ENCODE measurements at regions not wholly inside any gene's neighbourhood (a gene's known extent, or its start where the extent isn't known, plus 50 kb on each side); places are given as distances from the start of the nearest gene placed in this dataset.

DNA sequence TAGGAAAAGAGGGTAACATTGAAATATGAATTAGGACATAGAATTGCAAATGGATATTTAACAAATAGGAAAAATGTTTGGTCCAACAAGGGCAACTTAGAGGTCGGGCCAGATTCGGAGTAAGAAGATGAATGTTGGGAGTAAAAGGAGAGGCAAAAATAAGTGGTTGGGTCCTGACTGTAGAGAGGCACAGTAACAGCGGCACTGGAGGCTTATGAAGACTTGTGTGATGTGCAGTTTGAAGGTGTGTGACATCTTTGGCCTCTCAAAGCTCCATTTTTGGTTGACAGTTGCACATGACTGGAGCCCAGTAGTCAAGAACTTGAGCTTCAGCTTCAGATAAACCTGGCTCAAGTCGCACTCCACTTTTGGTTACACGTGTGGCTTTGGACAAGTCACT, 109.9 kb upstream of the PAXBP1 start:
- in situ Hi-C loops (cut with HindIII; ENCODE audit: low sequenced_read_pairs) = no loop called here

DNA sequence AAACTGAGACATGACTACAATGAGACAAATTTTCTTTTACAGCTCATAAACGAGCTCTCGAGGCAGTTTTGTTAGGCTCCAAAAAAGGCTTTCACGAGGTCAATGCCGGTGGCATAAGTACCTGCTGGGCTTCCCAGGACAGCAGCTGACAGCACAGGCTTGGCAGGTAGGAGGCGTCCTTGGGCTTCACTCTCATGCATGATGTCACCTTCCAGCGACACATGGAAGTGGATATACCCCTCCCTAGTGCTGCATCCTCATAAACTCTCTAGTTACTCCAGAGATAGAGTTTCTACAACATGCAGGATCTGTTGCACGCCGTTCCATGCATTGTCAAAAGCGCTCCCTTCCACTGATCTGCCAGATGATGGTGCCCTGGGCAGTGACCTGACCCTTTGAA, 112.5 kb upstream of the PAXBP1 start:
- in situ Hi-C loops (cut with HindIII; ENCODE audit: low sequenced_read_pairs) = no loop called here

DNA sequence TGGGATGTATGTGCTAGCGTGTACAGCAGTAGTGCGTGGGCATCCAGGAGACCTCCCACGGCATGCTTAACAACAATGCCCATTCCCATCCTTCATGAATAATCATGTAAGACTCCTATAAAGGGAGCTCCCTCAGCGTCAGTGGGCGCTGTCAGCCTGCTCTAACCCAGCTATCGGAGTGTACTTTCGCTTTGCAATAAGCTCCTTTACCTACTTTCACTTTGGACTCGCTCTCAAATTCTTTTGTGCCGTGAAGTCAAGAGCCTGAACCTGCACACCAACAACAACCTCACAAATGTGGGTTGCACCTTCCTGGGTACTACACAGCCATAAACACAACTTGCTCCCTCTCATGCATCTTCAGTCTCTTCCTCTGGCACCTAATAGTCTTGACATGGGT, 114.8 kb upstream of the PAXBP1 start:
- in situ Hi-C loops (cut with HindIII; ENCODE audit: low sequenced_read_pairs) = no loop called here

DNA sequence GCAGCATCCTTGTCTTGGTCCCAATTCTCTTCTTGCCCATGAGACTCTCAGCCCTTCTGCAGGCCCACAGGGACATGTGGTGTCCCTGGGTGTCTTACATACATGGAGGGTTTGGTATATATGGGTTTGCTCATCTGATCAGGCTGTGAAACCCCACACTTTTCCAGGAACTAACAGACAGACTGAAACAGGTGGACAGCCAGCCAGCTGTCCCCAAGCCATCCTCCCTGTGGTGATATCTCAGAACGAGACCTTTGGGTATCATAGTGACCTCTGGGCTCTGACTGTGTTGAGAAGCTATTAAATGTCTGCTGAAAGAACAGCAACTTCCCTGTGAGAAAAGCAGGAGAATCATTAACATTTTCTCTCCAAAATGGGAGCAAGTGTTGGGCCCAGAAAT, 115.5 kb upstream of the PAXBP1 start:
- in situ Hi-C loops (cut with HindIII; ENCODE audit: low sequenced_read_pairs) = no loop called here

DNA sequence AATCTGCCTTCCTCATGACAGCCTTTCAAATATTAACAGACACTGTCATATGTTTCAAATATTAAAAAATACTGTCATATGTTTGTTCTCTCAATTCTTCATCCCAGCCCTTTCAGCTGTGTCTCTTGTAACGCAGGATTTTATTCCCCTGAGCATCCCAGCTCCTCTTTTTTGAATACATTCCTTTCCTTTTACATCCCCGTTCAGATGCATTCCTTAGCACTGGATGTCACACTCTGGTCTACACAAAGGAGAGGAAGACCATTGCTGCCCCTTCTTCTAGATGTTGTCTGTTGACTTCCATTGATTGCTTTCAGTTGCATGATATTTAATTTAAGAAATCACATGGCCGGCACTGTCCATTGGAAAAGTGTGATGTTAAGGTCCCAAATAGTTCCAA, 117.4 kb upstream of the PAXBP1 start:
- in situ Hi-C loops (cut with HindIII; ENCODE audit: low sequenced_read_pairs) = no loop called here

DNA sequence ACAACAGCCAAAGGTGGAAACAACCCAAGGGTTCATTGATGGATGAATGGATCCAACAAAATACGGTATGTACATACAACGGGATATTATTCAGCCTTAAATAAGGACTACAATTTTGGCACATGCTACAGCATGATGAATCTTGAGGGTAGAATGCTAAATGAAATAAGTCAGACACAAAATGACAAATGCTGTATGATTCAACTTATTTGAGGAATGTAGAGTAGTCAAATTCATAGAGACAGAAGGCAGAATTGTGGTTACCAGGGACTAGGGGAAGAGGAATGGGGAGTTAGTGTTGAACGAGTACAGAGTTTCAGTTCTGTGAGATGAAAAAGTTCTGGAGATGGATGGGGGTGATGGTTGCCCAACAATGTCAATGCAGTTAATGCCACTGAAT, 118.0 kb upstream of the PAXBP1 start:
- in situ Hi-C loops (cut with HindIII; ENCODE audit: low sequenced_read_pairs) = no loop called here

DNA sequence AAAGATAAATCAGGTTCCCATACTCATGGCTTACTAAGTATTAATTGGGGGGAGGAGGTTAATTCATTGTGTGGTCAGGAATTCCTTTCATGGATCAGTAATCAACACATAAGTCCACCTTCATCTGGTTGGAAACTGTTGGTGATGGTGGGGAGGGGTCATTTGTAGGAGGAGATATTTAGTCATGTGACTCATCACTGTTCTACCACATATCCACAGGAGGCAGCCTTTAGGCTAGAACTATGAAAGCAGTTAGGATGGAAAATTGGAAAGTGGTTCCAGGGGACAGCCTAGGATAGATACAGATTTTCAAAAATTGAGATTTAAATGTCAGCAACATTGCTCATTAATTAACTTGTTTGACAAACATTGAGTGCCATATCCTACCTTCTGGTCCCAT, 122.8 kb upstream of the PAXBP1 start:
- in situ Hi-C loops (cut with HindIII; ENCODE audit: low sequenced_read_pairs) = no loop called here

DNA sequence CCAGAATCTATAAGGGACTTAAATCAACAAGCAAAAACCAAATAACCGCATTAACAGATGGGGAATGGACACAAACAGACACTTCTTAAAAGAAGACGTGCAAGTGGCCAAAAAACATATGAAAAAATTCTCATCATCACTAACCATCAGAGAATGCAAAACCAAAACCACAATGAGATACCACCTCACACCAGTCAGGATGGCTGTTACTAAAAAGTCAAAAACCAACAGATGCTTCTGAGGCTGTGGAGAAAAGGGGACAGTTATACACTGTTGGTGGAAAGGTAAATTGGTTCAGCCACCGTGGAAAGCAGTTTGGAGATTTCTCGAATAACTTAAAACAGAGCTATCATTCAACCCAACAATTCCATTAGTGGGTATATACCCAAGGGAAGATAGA, 124.9 kb upstream of the OLIG2 start:
- in situ Hi-C loops (cut with HindIII; ENCODE audit: low sequenced_read_pairs) = no loop called here

DNA sequence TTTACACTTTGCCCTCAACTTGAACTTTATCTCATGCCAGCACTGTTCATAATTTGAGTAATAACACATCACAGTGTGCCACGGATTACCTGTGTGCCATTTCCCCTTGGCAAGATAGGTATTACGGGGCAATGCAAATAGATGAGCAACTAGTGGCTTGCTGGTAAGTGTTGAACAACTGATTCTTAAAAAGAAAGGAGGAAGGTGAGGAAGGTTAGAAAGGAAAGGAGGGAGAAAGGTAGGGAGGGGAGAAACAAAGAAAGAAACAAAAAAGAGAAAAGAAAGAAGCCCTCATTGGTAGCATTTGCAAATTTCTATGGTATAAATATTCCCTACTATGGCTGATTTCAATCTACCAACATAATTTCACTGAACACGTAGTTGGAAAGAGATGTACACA, 118.2 kb upstream of the OLIG2 start:
- in situ Hi-C loops (cut with HindIII; ENCODE audit: low sequenced_read_pairs) = no loop called here

DNA sequence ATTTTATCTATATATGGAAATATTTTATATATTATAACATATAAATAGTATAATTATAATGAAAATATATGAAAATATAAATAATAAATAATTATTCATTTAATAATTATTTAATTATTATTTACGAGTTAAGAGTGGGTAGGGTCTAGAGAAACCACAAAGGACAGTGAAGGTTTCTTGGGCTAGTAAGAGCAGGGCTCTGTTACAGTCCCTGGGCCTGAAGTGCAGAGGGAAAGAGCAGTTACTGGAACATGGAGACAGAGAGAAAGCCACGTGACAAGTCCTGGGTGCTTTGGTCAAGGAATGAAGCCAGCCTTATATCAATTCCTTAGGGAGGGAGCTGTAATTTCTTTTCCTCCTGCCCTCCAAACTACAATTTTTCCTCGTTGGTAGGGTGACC, 117.2 kb upstream of the OLIG2 start:
- in situ Hi-C loops (cut with HindIII; ENCODE audit: low sequenced_read_pairs) = no loop called here

DNA sequence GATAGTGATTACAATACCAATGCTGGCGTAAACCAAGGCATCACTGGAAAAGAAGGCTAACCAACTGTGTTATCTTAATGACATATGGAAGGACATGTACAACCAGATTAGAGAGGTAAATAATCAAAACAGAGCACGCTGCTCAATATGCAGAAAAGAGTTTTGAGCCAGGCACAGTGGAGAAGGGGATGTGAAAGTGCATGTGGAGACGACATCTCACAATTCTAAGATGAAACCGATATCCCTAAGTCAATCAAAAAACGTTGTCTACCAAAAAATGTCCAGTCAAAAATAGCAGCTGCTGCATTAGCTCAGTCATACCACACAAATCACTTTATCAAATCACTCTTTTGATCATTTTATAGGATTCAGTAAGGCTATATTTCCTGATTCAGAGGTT, 116.3 kb upstream of the OLIG2 start:
- in situ Hi-C loops (cut with HindIII; ENCODE audit: low sequenced_read_pairs) = no loop called here

DNA sequence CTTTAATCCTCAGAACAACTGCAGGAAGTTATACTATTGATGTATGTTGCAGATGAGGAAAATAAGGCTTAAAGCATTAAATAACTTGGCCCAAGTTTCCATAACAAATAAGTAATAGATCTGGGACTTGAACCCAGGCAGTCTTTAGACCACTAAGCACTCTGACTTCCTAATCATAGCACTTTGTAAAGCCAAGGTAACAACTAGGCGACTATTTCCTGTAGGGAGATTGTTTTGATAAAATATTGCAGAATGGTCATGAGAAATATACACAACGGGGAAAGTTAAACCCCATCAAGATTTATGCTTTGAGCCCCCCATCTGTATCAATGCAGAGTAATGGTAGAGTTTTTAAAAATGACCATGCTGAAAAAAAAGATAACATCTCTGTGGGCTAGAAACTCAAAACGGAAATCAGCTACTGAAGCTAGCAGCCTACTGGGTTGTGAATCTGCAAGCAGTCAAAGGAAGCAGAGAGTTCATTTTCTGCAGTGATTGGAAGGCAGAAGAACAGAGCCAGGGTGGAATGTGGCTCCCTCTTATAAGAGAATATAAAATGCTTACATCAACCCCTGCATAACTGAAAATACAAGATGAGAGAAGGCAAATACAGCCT, 111.2 kb upstream of the OLIG2 start:
- in situ Hi-C loops (cut with HindIII; ENCODE audit: low sequenced_read_pairs) = no loop called here

DNA sequence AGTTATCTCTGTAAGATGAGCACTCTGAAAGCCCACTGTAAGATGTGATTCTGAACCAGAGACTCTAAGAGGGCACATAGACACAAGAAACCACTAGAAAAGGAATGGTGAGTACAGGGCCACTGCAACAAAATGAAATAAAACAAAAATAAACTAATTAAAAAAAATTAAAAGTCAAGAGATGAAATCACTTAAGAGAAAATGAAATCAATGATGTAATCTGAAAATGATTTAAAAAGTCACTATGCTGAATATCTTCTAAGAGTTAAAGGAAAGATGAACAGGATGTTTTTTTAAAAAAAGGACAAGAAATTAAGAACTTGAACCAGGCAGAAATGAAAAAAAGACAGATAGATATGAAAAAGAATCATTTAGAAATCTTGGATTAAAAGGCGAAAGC, 110.6 kb upstream of the OLIG2 start:
- in situ Hi-C loops (cut with HindIII; ENCODE audit: low sequenced_read_pairs) = no loop called here

DNA sequence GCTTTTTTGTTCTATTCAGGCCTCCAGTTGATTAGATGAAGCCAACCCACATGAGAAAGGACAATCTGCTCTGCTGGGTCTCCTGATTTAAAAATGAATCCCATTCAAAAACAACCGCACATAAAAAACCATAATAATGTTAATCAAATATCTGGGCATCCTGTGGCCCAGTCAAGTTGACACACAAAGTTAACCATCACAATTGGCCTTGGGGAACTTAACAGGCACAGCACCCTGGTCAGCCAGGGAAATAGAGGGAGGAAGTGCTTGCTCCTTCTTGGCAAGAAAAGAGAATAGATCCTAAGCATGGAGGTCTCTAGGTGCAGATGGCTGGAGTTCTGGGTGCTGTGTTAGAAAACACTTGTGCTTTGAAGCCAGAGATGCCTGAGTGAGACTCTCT, 109.6 kb upstream of the OLIG2 start:
- in situ Hi-C loops (cut with HindIII; ENCODE audit: low sequenced_read_pairs) = no loop called here

DNA sequence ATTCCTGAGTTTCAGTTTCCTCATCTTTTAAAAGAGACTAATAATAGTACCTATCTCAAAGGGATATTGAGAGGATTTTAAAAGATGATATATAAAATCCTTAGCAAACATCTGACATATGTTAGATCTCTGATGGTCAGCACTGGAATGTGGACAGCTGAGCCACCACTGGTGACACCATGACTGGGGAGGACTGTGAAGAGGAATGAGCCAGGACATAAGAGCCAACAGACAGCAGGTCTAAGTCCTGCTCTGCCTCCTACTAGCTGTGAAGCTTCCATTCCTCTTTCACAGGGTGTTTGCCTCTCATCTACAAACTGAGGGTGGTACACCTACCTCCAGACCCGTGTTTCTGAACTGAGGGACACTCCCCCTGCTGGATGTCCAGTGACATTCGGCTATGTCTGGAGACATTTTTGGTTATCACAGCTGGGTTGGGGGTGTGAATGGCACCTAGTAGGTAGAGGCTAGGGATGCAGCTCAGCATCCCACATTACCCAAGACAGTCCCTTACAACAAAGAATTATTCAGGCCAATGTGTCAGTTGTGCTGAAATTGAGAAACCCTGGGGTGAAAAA, 109.1 kb upstream of the OLIG2 start:
- in situ Hi-C loops (cut with HindIII; ENCODE audit: low sequenced_read_pairs) = no loop called here

DNA sequence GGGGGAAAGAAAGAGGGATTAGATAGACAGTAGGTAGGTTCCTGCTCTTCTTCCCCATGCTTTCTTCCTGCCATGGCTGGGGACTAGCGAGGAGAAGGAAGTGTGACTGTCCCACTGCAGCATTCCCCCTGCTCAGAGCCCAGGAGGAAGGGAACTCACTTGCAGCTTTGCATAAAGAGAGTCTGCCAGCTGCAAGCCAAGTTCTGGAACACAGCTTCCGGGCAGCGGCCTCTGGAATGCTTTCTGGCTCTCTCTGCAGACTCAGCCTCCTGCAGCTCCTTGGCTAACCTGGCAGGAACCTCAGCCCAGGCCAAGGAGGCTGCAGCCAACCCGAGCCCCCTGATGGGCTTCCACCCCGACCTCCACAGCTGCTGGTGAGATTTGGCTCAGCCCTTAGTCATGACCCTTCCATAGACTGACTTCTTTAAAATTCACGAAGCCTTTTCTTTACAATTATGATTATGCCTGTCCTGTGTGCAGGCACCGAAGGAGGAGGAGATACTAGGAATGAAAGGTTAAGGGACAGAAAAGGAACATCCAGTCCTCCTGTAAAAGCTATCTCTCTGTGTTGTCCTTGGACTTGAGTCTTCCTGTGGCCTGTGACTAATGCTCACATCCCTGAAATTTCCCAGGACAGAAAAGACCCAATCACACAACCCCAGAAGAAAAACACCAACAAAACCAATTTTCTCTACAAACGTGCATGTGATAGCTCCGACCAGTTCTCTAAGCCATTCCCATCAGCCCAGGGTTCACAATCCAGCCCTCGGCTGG, 108.2 kb upstream of the OLIG2 start:
- in situ Hi-C loops (cut with HindIII; ENCODE audit: low sequenced_read_pairs) = no loop called here

DNA sequence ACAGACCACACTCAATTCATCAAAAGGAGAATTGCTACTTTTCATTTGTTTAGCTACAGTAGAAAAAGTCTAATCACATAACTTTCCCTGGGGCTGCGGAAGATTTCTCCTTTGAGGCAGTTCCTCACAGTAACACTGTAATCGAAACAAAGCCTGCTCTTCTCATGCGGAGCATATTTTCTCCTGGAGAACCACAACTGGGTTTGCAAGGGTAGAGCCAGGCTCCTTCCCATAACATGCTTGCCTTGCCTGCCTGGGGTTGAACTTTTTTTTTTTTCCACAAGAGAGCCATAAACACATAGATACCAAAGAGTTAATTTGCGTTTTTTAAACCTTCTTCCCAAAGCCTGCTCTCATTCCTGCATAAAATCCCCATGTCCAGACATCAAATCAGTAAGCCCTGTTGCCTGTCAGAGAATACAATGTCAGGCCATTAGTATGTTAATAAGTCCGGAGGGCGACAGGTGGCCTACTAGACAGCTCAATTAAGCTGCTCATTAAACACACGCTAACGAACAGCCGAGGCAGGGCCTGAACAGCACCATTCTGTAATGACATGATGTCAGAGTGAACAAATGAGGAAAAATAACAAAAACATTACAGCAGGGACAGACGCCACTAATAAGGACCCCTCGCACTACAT, 107.1 kb upstream of the OLIG2 start:
- in situ Hi-C loops (cut with HindIII; ENCODE audit: low sequenced_read_pairs) = no loop called here

DNA sequence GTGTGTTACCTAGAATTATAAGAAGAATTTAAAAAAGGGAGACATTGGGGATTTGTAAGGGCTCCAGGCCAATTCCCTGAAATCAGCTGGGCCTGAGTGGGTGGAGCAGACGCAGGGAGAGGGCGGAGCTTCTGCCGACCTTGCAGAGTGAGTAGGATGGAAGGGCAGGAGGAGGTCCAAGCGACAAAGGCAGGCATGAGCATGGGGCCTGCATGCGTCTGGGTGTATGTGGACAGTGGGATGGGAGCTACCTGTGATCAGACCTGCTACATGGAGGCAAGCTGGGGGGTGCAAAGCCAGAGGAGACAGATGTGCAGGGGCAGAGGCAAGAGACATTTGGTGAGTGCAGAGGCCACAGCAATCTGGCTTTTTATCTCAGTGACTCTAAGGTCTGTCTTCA, 105.3 kb upstream of the OLIG2 start:
- in situ Hi-C loops (cut with HindIII; ENCODE audit: low sequenced_read_pairs) = no loop called here

DNA sequence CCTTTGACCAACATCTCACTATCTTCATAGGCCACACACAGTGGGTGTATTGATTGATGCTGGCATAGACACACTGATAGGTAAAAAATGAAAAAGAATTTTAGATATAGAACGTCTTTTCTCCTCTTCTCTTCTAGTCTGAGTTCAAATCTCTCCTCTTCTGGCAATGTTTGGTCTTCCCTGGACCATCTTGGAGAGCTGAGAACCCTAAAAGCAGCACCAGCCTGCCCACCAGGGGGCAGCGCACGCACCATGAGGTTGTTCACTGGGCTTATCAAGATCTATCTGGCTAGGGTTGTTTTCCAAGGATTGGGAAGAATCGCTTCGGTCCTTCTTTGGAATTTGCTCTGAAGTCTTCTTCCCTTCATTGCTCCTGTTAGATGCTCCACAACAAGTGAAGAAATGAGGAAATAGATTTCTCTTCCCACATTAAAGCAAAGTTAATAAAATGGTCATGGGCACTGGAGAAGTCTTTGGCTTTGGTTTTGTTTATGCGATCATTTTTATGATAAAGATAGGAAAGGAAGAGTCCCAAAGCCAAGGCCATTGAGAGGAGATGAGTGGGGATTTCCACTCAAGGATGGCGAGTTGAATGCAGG, 104.0 kb upstream of the OLIG2 start:
- in situ Hi-C loops (cut with HindIII; ENCODE audit: low sequenced_read_pairs) = no loop called here

DNA sequence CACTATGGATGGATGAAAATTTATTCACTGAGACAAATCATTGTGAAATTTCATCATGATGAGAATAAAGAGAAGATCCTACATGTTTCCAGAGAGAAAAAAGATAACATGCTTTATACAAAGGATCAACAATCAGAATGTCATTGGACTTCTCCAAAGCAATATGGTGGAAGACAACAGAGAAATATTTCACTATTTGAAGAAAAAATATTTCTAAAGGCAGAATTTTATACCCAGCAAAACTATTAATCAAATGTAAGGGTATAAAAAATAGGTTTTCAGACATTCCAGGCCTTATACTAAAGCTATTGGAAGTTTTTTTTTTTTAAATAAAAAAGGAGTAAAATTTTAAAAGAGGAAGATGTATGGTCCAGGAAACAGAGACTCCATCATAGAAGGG, 100.6 kb upstream of the OLIG2 start:
- in situ Hi-C loops (cut with HindIII; ENCODE audit: low sequenced_read_pairs) = no loop called here

DNA sequence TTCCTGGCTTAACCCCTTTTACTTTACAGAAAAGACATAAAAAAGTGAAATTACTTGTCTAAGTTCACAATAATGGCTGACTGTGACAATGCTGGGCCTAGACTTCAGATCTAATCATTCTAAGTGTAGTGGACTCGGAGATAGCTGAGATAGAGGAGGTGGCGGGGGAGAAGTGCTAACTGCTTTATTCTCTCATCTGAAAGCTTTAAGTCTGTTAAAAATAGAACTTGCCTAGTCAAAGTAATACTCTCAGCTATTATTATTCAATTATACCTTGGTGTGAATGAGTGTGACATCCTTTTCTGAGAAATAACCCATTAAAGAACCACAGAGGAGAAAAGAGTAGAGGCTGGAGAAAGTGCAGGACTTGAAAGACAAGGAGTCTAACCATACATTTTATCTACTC, 96.1 kb upstream of the OLIG2 start:
- in situ Hi-C loops (cut with HindIII; ENCODE audit: low sequenced_read_pairs) = loop anchor here (5.0 kb wide), 1 partner anchor 108 kb away; no protein-coding TSS in a partner anchor

DNA sequence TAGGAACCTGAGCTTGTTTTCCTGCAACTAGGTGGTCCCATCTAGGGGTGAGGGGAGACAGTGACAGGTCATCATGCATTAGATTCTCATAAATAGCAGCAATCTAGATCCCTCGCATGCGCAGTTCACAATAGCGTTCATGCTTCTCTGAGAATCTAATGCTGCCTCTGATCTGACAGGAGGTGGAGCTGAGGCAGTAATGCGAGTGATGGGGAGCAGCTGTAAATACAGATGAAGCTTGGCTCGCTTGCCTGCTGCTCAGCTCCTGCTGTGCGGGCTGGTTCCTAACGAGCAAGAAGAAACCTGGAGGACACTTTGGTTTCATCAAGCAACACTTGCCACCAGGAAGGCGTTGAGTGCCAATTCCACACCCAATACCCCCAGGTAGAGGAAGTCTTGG, 95.1 kb upstream of the OLIG2 start:
- in situ Hi-C loops (cut with HindIII; ENCODE audit: low sequenced_read_pairs) = loop anchor here (5.0 kb wide), 1 partner anchor 107 kb away; no protein-coding TSS in a partner anchor

Measured in DLD1 (cell line).